Esophagus squamous epithelium (tissue), 4 donors: ENCODE measurements at regions not wholly inside any gene's neighbourhood (a gene's known extent, or its start where the extent isn't known, plus 50 kb on each side); places are given as distances from the start of the nearest gene placed in this dataset.

Source experiments
- POLR2A ChIP-seq, 4 donors: fragments of 450-650 bp; IDR thresholded peaks; one replicate each; pipeline ENCODE4 v1.6.1; 2017; ENCODE audit warnings: antibody characterized with exemption in 4 of 4, mild to moderate bottlenecking in 4 of 4, moderate library complexity in 3 of 4
- TF ChIP-seq, protein P1 (sequence below), 6 experiments: fragments of 450-650 bp in 4 of 6; fragments of 200-600 bp in 2 of 6; sonication (generic) in 2 of 6; IDR thresholded peaks; one replicate each; pipeline ENCODE4 v1.5.1; 2016 to 2019; ENCODE audit warnings: antibody characterized with exemption in 6 of 6, mild to moderate bottlenecking in 4 of 6, moderate library complexity in 4 of 6

DNA sequence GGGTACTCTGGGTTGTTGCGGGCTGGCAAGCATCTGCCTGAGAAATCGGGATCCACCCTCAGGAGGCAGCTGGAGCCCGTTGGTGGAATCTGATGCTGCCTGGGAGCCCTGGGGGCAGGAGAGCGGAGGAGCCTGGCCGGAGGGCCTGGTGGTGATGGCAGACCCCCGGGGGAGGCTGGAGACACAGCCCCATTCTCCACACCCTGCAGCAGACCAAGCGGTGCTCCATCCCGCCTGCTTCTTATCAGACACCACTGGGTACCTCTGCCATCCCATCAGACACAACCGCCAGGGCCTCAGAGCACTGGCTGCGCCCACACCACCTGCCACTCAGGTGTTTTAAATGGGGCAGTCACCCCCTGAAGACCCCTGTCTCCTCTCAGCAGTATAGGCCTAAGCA, 103.9 kb downstream of the RBFOX3 start:
- TF ChIP-seq, protein P1, sequence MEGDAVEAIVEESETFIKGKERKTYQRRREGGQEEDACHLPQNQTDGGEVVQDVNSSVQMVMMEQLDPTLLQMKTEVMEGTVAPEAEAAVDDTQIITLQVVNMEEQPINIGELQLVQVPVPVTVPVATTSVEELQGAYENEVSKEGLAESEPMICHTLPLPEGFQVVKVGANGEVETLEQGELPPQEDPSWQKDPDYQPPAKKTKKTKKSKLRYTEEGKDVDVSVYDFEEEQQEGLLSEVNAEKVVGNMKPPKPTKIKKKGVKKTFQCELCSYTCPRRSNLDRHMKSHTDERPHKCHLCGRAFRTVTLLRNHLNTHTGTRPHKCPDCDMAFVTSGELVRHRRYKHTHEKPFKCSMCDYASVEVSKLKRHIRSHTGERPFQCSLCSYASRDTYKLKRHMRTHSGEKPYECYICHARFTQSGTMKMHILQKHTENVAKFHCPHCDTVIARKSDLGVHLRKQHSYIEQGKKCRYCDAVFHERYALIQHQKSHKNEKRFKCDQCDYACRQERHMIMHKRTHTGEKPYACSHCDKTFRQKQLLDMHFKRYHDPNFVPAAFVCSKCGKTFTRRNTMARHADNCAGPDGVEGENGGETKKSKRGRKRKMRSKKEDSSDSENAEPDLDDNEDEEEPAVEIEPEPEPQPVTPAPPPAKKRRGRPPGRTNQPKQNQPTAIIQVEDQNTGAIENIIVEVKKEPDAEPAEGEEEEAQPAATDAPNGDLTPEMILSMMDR (IDR thresholded peaks at IDR 0.05) = no peak
- no peak for TF ChIP-seq POLR2A (IDR thresholded peaks at IDR 0.05)
